Trophoblast cell (in vitro differentiated cells and primary cell): ENCODE measurements at regions not wholly inside any gene's neighbourhood (a gene's known extent, or its start where the extent isn't known, plus 50 kb on each side); places are given as distances from the start of the nearest gene placed in this dataset.

Experiments
- DNase-seq, 2 donors: peaks; one replicate each; pipeline ENCODE4 v3.0.0-alpha.2; 2016
- H2AFZ ChIP-seq: 2 replicates; pipeline ENCODE4 v1.6.1; 2013; ENCODE audit warnings: low read length, moderate library complexity, mild to moderate bottlenecking; ENCODE audit not compliant: insufficient read depth, poor library complexity
- H2AK5ac ChIP-seq: 2 replicates; pipeline ENCODE4 v1.6.1; 2013; ENCODE audit warnings: mild to moderate bottlenecking, low read length
- H2BK120ac ChIP-seq: 2 replicates; pipeline ENCODE4 v1.6.1; 2013; ENCODE audit warnings: low read length, mild to moderate bottlenecking, moderate library complexity; ENCODE audit not compliant: insufficient read depth, poor library complexity
- H2BK12ac ChIP-seq: 2 replicates; pipeline ENCODE4 v1.6.1; 2013; ENCODE audit warnings: mild to moderate bottlenecking, low read length, moderate library complexity
- H2BK5ac ChIP-seq: 2 replicates; pipeline ENCODE4 v1.6.1; 2013; ENCODE audit warnings: low read length, low read depth, moderate library complexity, mild to moderate bottlenecking; ENCODE audit not compliant: poor library complexity
- H3K14ac ChIP-seq: 2 replicates; pipeline ENCODE4 v1.6.1; 2013; ENCODE audit warnings: mild to moderate bottlenecking, low read length
- H3K18ac ChIP-seq: 2 replicates; pipeline ENCODE4 v1.6.1; 2013; ENCODE audit warnings: mild to moderate bottlenecking, low read length
- H3K23ac ChIP-seq: 2 replicates; pipeline ENCODE4 v1.6.1; 2013; ENCODE audit warnings: low read length
- H3K27ac ChIP-seq: 2 replicates; pipeline ENCODE4 v1.5.1; 2013; ENCODE audit warnings: low read depth, mild to moderate bottlenecking, inconsistent platforms, low read length, moderate library complexity
- H3K27me3 ChIP-seq: 2 replicates; pipeline ENCODE4 v1.6.1; 2013; ENCODE audit warnings: inconsistent platforms, mild to moderate bottlenecking, low read length, moderate library complexity; ENCODE audit not compliant: insufficient read depth
- H3K36me3 ChIP-seq, 2 experiments: 1 replicate in 1 of 2; 2 replicates in 1 of 2; pipeline ENCODE4 v1.6.1; 2013; ENCODE audit warnings: low read length in 2 of 2, mild to moderate bottlenecking in 2 of 2, moderate library complexity in 1 of 2; ENCODE audit not compliant: insufficient read depth in 2 of 2, control insufficient read depth in 1 of 2
- H3K4ac ChIP-seq: 2 replicates; pipeline ENCODE4 v1.6.1; 2013; ENCODE audit warnings: low read depth, mild to moderate bottlenecking, low read length, moderate library complexity
- H3K4me1 ChIP-seq, 2 experiments: 1 replicate in 1 of 2; 2 replicates in 1 of 2; pipeline ENCODE4 v1.6.1; 2013; ENCODE audit warnings: low read length in 2 of 2, mild to moderate bottlenecking in 2 of 2, moderate library complexity in 1 of 2; ENCODE audit not compliant: insufficient read depth in 2 of 2, control insufficient read depth in 1 of 2
- H3K4me2 ChIP-seq: 2 replicates; pipeline ENCODE4 v1.6.1; 2013; ENCODE audit warnings: inconsistent platforms, mild to moderate bottlenecking, low read length, moderate library complexity
- H3K4me3 ChIP-seq: 2 replicates; pipeline ENCODE4 v1.5.1; 2013; ENCODE audit warnings: mild to moderate bottlenecking, low read depth, low read length, inconsistent platforms
- H3K79me1 ChIP-seq: one replicate; pipeline ENCODE4 v1.6.1; 2013; ENCODE audit warnings: low read length
- H3K79me2 ChIP-seq: 2 replicates; pipeline ENCODE4 v1.6.1; 2013; ENCODE audit warnings: low read length, mild to moderate bottlenecking; ENCODE audit not compliant: control insufficient read depth, insufficient read depth, poor library complexity
- H3K9ac ChIP-seq: 2 replicates; pipeline ENCODE4 v1.6.1; 2013; ENCODE audit warnings: mild to moderate bottlenecking, low read length
- H3K9me3 ChIP-seq: 2 replicates; pipeline ENCODE4 v1.6.1; 2013; ENCODE audit warnings: low read depth, mild to moderate bottlenecking, control low read depth, inconsistent platforms, low read length; ENCODE audit not compliant: insufficient read depth
- H4K12ac ChIP-seq: 2 replicates; pipeline ENCODE4 v1.6.1; 2013; ENCODE audit warnings: low read depth, mild to moderate bottlenecking, low read length, moderate library complexity
- H4K8ac ChIP-seq: 2 replicates; pipeline ENCODE4 v1.6.1; 2013; ENCODE audit warnings: low read depth, mild to moderate bottlenecking, low read length, moderate library complexity
- H4K91ac ChIP-seq: one replicate; pipeline ENCODE4 v1.6.1; 2013; ENCODE audit warnings: low read depth, mild to moderate bottlenecking, low read length, moderate library complexity
- WGBS: extraction: QIAGEN DNeasy Blood & Tissue Kit; methylation state at CpG from one replicate; pipeline ENCODE4 v1.1.7; 2013; ENCODE audit warnings: missing lambda C conversion rate; ENCODE audit not compliant: insufficient read length, insufficient coverage; ENCODE audit errors: extremely low coverage; 5-methylcytosine and 5-hydroxymethylcytosine counted together

DNA sequence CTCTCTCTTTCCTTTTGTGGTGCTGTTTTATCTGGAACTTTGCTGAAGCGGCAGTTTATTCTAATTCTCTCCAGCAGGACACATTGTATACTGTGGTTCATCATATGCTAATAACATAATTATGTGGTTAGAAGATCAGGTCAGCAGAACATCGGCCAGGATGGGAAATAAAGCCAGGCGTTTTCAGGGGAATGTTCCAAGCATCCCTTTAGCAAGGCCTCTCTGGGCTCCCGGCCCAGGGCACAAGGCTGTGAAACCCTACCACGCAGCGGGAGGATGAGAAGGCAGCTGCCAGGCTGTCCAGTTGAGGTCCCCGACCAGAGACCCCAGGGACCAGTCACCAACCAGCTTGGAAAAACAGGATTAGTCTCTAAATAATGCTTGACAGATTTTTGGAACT is 112.2 kb upstream of the GALNT17 start:
- no peak for DNase-seq
- no peak overlapping the region for H2AFZ ChIP-seq
- no CpG with 5 or more reads among the region's 7 CpGs for WGBS
- H3K4me1 ChIP-seq: no peaks in the 10 kb centered on the region
- no peak overlapping the region for H2AK5ac ChIP-seq
- H3K23ac ChIP-seq: no peak overlapping the region
- H3K27me3 ChIP-seq: no peaks in the 10 kb centered on the region
- H4K12ac ChIP-seq: no peak overlapping the region
- H3K79me1 ChIP-seq: no peaks in the 10 kb centered on the region
- no peaks in the 10 kb centered on the region for H3K9me3 ChIP-seq
- no peak overlapping the region for H3K4ac ChIP-seq
- no peak overlapping the region for H2BK5ac ChIP-seq
- H3K18ac ChIP-seq: no peak overlapping the region
- H2BK120ac ChIP-seq: no peak overlapping the region
- no peak overlapping the region for H2BK12ac ChIP-seq
- H3K36me3 ChIP-seq: no peaks in the 10 kb centered on the region
- no peaks in the 10 kb centered on the region for H3K79me2 ChIP-seq
- no peak overlapping the region for H4K8ac ChIP-seq
- H3K4me2 ChIP-seq: no peak overlapping the region
- H3K9ac ChIP-seq: no peak overlapping the region
- H3K27ac ChIP-seq: no peak overlapping the region
- no peak overlapping the region for H3K4me3 ChIP-seq
- no peak overlapping the region for H4K91ac ChIP-seq
- H3K14ac ChIP-seq: no peak overlapping the region

DNA sequence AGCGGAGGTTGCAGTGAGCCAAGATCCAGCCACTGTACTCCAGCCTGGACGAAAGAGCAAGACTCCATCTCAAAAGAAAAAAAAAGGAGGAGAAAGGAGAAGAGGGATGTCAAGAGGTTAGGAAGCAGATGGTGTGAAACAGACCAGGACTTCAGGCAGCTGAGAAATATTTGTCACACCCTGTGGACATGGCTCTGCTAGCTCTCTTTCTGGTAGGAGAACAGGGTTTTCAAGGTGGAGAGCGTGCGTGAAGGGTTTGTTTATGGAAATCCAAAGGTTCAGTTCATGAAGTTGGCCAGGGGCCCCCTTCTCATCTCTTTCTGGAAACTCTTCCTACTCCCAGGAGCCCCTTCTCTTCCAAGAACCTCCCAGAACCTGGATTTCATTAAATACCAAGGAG is 110.8 kb upstream of the GALNT17 start:
- Histone ChIP-seq H4K91ac (no peak overlapping the region), H3K23ac (no peak overlapping the region), H2BK5ac (no peak overlapping the region), H4K12ac (no peak overlapping the region), H3K4me1 (no peaks in the 10 kb centered on the region), H3K18ac (no peak overlapping the region), H3K27ac (no peak overlapping the region), H3K36me3 (no peaks in the 10 kb centered on the region), H3K79me2 (no peaks in the 10 kb centered on the region), H2BK120ac (no peak overlapping the region), H3K27me3 (no peaks in the 10 kb centered on the region), H3K9ac (no peak overlapping the region), H2AK5ac (no peak overlapping the region), H3K9me3 (peaks cover 2% of the 10 kb centered on the region), H2AFZ (no peak overlapping the region), H3K4me3 (no peak overlapping the region), H2BK12ac (no peak overlapping the region), H3K4ac (no peak overlapping the region), H3K4me2 (no peak overlapping the region), H3K79me1 (no peaks in the 10 kb centered on the region), H3K14ac (no peak overlapping the region), H4K8ac (no peak overlapping the region)
- no CpG with 5 or more reads among the region's 4 CpGs for WGBS
- no peak for DNase-seq

DNA sequence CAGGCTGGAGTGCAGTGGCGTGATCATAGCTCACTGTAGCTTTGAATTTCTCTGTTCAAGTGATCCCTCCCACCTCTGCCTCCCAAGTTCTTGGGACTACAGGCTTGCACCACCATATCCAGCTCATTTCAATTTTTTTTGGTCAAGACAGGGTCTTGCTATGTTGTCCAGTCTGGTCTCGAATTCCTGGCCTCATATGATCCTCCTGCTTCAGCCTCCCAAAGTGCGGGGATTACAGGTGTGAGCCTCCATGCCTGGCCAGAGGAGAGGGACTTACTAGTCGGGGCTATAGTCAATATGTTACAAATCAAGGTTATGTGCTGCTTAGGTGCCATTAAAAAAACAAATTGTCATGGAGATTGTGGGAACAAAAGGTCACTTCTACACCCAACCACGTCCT is 105.3 kb upstream of the GALNT17 start:
- Histone ChIP-seq H3K18ac (no peak overlapping the region), H2AK5ac (no peak overlapping the region), H4K8ac (no peak overlapping the region), H3K4me1 (peaks cover 0 to 2% of the 10 kb centered on the region in 2 experiments), H2BK120ac (no peak overlapping the region), H3K27me3 (no peaks in the 10 kb centered on the region), H2BK5ac (no peak overlapping the region), H3K79me1 (no peaks in the 10 kb centered on the region), H3K4me3 (no peak overlapping the region), H3K9me3 (peaks cover 2% of the 10 kb centered on the region), H3K36me3 (no peaks in the 10 kb centered on the region), H3K14ac (no peak overlapping the region), H4K12ac (no peak overlapping the region), H2AFZ (no peak overlapping the region), H3K4ac (no peak overlapping the region), H3K27ac (no peak overlapping the region), H3K9ac (no peak overlapping the region), H3K79me2 (no peaks in the 10 kb centered on the region), H3K4me2 (no peak overlapping the region), H2BK12ac (no peak overlapping the region), H4K91ac (no peak overlapping the region), H3K23ac (no peak overlapping the region)
- DNase-seq: no peak
- WGBS: no CpG with 5 or more reads among the region's 5 CpGs

DNA sequence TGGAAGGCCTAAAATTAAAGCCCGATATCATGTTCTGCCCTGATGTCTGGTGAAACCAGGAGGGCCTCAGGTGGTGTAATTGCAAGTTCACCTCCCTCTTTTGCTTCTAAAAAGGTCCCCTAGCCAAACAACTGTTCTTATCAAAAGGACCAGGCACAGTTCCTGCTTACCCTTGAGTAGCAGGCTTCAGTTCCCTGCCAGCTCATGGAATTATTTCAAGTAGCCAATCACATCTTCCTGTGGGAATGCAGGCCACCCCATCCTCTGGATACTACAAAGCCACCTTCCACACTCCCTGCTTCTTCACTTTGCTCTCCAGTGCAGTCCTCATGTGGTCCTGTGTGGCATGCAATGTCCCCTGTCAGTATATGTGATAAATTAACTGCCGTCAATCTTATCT is 97.7 kb upstream of the GALNT17 start:
- Histone ChIP-seq H3K27ac (no peak overlapping the region), H2BK12ac (no peak overlapping the region), H3K79me2 (no peaks in the 10 kb centered on the region), H3K27me3 (no peaks in the 10 kb centered on the region), H3K14ac (no peak overlapping the region), H3K9me3 (no peaks in the 10 kb centered on the region), H3K9ac (no peak overlapping the region), H4K8ac (no peak overlapping the region), H4K12ac (no peak overlapping the region), H3K4me2 (no peak overlapping the region), H4K91ac (no peak overlapping the region), H2AK5ac (no peak overlapping the region), H3K23ac (no peak overlapping the region), H3K79me1 (no peaks in the 10 kb centered on the region), H2AFZ (no peak overlapping the region), H2BK5ac (no peak overlapping the region), H3K36me3 (no peaks in the 10 kb centered on the region), H2BK120ac (no peak overlapping the region), H3K4me3 (no peak overlapping the region), H3K18ac (no peak overlapping the region), H3K4ac (no peak overlapping the region), H3K4me1 (no peaks in the 10 kb centered on the region)
- no CpG with 5 or more reads among the region's 2 CpGs for WGBS
- DNase-seq: no peak
